Inflammatory macrophage treated with lipopolysaccharide for 1 hour (primary cell): ENCODE measurements at regions not wholly inside any gene's neighbourhood (a gene's known extent, or its start where the extent isn't known, plus 50 kb on each side); places are given as distances from the start of the nearest gene placed in this dataset.

Experiments
- DNase-seq, 2 donors: peaks; one replicate each; pipeline ENCODE4 v3.0.0-alpha.2; 2020 to 2022

DNA sequence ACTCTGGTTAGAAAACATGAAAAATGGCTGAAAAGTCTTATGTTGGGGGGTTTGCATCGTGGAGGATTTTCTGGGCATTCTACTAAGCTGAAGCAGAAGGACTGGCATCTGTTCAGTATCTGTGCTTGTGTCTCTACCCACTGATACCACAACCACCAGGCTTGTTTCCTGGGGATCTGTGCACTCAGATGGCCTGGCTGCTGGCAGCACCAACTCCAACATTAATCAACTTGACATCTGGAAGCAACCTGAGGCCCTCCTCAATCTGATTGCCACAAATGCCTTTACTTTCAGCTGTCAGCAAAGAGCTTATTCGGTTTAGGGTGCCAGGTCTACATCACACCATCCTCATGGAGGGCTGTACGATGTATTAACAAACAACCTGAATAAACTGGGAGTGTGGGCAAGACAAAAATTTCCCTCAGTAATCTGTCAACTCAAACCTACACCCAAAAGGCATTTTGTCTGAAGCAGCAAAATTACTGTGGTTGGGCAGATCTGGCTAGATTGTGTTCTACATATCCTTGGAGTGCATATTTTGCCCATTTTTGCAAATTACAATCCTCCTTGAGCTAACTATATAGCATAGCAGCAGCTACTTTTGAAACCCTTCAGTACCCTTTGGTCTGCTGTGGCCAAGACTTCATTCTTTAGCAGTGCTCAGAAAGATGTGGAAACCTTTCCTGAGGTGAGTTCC lies 74.6 kb downstream of the FOXD1 start:
- no peak for DNase-seq

DNA sequence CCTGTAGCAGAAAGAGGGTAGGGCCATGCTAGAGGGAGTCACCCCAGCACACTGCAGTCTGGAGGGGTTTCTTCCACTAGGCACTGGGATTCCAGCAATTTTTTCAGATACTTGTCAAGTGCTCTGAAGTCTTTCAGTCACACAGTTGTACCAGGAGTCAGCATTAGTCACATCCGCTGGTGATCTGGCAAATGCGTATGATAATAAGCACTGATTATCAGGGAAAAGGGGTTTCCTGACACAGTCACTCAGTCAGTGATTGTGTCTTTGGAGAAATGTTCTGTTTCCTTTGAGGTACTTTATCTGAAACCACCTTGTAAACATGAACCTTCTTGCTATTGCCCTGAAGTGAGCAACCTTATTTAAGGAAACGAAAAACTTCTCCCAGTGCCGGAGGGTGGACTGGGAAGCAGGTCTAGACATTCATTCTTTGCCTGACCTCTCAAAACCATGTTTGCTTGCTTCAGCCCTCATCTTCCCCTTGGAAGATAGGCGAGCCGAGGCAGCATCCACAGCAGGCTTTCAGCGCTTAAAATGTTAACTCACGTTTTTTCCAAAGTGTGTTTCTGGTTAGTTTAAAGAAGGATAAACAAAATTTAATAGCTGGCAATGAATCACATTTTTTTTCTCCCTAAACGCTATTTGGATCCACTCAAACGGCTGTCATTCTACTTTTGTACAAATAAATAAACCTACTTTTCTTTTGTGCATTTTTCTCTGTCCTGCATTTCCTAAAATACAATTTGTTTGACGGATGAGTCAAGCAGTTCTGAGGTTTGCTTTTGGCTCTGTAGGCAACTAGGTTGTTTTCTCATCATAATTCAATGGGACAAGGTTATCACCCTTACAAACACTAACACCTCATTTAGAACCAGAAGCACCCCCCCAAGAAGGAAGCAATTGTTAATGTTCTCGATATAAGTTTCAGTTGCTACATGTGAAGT lies 77.7 kb downstream of the FOXD1 start:
- DNase-seq, result no peak

- DNase-seq, result no peak
Observed at GRCh38 chr5:73370095-73370494, 78.5 kb downstream of the FOXD1 start.

- DNase-seq, result no peak
Observed at GRCh38 chr5:73369278-73369677, 79.3 kb downstream of the FOXD1 start.

- no peak for DNase-seq
Observed at GRCh38 chr5:73367650-73368049, 80.9 kb downstream of the FOXD1 start.

DNA sequence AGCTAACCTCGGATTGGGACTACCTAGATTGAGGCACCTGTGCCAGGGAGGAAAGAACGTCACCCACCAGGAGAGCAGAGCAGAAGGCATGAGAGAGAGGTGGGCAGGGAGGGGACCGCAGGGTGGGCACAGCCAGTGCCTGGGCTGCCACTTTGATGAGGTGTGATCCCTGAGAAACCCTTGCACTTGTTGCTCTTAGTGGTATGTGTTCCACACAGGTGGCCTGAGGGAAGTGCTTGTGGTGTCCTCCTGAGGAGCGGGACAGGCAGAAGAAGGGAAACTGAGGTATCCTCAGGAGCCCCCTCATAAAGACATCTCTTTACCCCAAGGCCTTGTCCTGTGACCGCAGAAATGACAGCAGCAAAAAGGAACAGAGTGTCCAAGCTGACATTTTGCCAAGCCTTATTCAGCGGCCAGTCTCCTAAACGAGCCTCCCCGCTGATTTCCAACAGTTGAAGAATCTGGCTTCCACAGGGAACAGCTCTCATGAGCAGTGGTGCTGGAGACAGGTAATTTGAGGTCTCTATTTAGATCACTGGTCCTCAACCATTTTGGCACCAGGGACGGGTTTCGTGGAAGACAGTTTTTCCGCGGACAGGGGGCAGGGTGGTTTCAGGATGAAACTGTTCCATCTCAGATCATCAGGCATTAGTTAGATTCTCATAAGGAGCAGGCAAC lies 82.4 kb downstream of the FOXD1 start:
- no peak for DNase-seq

GRCh38 chr5:73365301-73365853 lies 83.2 kb downstream of the FOXD1 start:
- no peak for DNase-seq

- DNase-seq, result peak; percentile 26 to 43
Observed at GRCh38 chr5:73363911-73364730, 84.5 kb downstream of the FOXD1 start.

DNA sequence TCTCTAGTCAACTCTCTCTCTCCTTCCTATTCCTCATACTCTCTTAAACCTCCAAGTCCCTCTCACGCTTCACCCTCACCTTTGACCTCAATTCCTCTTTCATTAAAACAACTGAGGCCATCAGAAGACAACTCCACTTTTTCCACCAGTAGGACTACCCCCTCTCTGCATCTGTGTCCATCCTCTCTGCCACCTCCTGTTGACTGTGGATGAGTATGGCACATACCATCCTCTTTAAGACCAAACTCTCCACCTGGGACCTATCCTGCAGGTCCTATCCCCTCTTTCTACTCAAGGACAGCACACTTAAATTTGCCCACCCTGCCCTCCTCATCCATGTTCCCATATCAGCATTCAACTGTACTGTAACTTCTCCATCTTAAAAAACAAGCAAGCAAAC lies 89.2 kb downstream of the FOXD1 start:
- DNase-seq, result no peak

GRCh38 chr5:73358366-73358765 lies 90.2 kb downstream of the FOXD1 start:
- no peak for DNase-seq

GRCh38 chr5:73357576-73357975 lies 91.0 kb downstream of the FOXD1 start:
- no peak for DNase-seq

- no peak for DNase-seq
Observed at GRCh38 chr5:73355108-73355507, 93.5 kb downstream of the FOXD1 start.

DNA sequence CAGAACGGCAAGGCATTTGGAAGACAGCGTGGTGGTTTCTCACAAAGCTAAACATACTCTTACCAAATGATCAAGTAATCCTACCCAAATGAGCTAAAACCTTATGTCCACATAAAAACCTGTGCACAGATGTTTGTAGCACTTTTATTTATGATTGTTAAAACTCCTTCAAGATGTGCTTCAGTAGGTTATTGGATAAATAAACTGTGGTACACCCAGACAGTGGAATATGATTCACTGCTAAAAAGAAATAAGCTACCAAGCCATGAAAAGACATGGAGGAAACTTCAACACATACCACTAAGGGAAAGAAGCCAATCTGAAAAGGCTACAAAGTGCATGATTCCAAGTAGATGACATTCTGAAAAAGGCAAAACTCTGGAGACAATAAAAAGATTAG lies 94.2 kb downstream of the FOXD1 start:
- DNase-seq, result no peak

- peak; percentile 9 to 10 for DNase-seq
Observed at GRCh38 chr5:73352649-73353230, 95.8 kb downstream of the FOXD1 start.

GRCh38 chr5:73352243-73352642 lies 96.3 kb downstream of the FOXD1 start:
- DNase-seq, result no peak

DNA sequence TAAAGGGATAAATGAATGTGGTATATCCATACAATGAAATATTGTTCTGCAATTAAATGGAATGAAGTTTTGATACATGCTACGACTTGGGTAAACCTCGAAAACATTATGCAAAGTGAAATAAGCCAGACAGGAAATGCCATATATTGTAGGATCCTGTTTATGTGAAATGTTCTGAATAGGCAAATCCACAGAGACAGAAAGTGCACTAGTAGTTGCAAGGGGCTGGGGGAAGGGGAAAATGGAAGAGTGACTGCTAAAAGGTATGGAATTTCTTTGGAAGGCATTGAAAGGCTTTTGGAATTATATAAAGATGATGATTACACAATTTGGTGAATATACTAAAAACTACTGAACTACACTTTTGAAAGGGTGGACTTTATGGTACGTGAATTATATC lies 97.0 kb downstream of the FOXD1 start:
- no peak for DNase-seq

GRCh38 chr5:73346878-73347408 lies 101.6 kb downstream of the FOXD1 start:
- DNase-seq, result no peak

DNA sequence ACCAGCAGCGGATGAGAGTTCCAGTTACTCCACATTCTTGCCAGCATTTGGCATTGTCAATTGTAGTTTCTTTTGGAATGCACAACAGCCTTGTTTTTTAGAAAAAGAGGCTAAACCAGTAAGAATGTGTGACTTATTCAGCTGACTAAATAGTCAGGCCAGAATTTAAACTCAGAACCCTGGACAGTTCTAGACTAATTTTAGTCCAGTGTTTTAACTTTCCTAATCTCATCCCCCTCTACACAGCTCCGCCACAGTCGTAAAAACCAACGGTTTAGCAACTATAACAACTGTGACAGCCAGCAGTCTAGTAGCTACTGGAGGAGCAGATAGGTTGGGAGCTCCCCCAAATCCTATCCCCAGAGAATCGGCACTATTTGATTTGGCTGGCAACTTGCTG lies 103.7 kb downstream of the FOXD1 start:
- DNase-seq, result no peak

DNA sequence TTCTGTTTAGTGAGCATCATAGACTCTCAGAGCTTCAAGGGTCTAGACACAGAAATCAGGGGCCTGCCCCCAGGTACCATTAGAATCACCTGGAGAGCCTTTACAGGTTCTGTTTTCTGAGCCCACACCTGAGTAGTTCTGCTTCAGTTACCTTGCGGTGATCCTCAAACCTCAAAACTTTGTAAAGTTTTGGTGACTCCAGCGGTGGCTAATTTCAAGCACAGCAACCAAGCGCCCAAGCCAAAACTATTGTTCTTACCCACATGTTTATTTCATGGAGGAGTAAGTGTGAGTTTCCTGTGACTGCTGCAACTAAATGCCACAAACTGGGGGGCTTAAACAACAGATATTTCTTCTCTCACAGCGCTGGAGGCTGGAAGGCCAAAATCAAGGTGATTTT lies 108.9 kb downstream of the FOXD1 start:
- DNase-seq, result no peak

DNA sequence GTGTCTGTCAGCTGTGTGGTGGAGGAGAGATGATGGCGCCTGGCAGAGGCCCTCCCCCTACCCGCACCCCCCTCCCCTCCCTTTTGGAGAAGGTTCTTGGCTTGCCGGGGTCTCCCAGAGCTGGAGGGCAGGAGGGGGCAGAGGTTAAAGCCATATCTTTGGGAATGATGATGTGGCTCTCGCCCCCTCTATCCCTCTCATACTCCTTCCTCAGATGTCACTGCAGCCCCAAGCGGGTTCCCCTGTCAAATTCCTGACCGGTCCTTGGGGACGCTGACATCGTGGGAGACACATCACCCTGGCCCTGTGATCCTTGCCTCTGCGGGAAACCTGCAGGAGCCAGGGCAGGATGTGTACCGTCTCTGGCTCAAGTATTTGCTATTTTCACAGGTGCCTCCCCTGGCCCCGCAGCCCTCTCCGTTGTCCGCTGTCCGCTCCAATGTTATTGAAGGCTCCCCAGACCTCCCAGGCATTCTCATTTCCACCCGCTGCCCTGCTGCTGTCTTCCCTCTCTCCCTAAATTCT lies 109.5 kb downstream of the FOXD1 start:
- DNase-seq, result no peak

DNA sequence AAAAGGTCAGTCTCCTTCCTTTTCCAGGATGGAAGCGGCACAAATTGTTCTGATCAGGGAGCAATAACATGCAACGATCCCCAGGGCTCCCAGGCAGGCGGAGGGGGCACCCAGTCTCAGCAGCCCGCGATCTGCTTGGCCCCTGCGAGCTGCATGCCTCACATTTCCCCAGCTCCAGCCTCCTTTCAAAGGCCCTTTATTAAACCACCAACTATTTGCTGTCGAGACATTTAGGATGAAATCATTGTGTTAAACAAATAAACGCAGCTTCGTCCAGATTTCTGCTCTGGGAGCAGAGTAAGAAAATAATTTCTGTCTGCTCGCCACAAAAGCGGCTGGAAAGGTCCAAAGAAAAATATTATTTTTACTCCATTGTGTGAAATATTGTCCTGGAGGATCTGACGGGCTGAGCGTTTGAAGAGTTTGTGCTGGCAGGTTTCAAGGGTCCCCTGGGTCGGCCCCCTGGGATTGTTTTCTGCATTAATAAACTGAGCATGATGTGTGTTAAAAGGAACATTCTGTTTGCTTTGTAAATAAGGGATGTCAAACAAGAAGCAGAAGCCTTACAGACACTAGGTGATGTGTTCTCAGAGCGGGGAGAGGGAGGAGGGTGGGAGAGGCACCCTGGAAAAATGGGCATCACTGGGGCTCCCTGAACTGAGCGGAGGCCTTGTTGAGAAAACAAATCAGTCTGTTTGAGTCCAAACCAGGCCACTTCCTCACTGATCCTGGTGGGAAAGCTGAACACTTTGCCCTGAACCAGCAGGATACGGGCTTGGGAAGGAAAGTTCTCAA lies 110.1 kb downstream of the FOXD1 start:
- no peak for DNase-seq
